Heart left ventricle (tissue), 16 donors: ENCODE measurements at regions not wholly inside any gene's neighbourhood (a gene's known extent, or its start where the extent isn't known, plus 50 kb on each side); places are given as distances from the start of the nearest gene placed in this dataset.
A peak's percentile ranks its signal among the peaks of the same experiment; 100 is the strongest.

ENCODE experiments used
- ATAC-seq, 4 donors: fragments of 200-7000 bp; cut with Tn5 transposase; one replicate each; pipeline ENCODE4 v1.9.1; 2020 to 2022; ENCODE audit warnings: moderate library complexity in 4 of 4, mild to moderate bottlenecking in 3 of 4, moderate number of reproducible peaks in 1 of 4
- DNase-seq, 5 donors: peaks; one replicate each; pipeline ENCODE4 v3.0.0-alpha.2; 2020
- H3K27ac ChIP-seq, 12 donors: fragments of 200-600 bp; sonication (generic) in 4 of 12; one replicate each; pipeline versions ENCODE4 v1.5.0 to v1.8.0; 2016 to 2022; ENCODE audit warnings: mild to moderate bottlenecking in 2 of 12
- H3K27me3 ChIP-seq, 9 donors: fragments of 200-600 bp; sonication (generic) in 2 of 9; one replicate each; pipeline versions ENCODE4 v1.5.1 to v1.8.0; 2016 to 2022; ENCODE audit warnings: mild to moderate bottlenecking in 3 of 9
- H3K36me3 ChIP-seq, 9 donors: fragments of 200-600 bp; sonication (generic) in 2 of 9; one replicate each; pipeline versions ENCODE4 v1.5.0 to v1.8.0; 2018 to 2022; ENCODE audit warnings: mild to moderate bottlenecking in 2 of 9
- H3K4me1 ChIP-seq, 12 donors: fragments of 200-600 bp; sonication (generic) in 4 of 12; one replicate each; pipeline versions ENCODE4 v1.5.0 to v1.8.0; 2016 to 2022; ENCODE audit warnings: mild to moderate bottlenecking in 3 of 12
- H3K4me3 ChIP-seq, 12 donors: fragments of 200-600 bp; sonication (generic) in 4 of 12; one replicate each; pipeline versions ENCODE4 v1.5.0 to v1.8.0; 2017 to 2022; ENCODE audit warnings: mild to moderate bottlenecking in 9 of 12, moderate library complexity in 4 of 12
- H3K9me3 ChIP-seq, 12 donors: fragments of 200-600 bp; sonication (generic) in 4 of 12; one replicate each; pipeline versions ENCODE4 v1.5.0 to v1.8.0; 2016 to 2022; ENCODE audit warnings: mild to moderate bottlenecking in 1 of 12
- POLR2A ChIP-seq, 2 donors: fragments of 450-650 bp; IDR thresholded peaks; one replicate each; pipeline ENCODE4 v1.6.1; 2017; ENCODE audit warnings: antibody characterized with exemption in 2 of 2, mild to moderate bottlenecking in 2 of 2, moderate library complexity in 2 of 2
- WGBS, 4 donors: extraction: QIAGEN DNeasy Blood & Tissue Kit in 2 of 4; methylation state at CpG; one replicate each; pipeline versions ENCODE4 v1.1.5 to v1.1.7; 2013 to 2018; 5-methylcytosine and 5-hydroxymethylcytosine counted together
- intact Hi-C, 10 donors: fragments of 100-400 bp; cut with DNase I; formaldehyde crosslinking; loops; one replicate each; pipeline versions ENCODE4 v1.11.1 to v1.14.2; 2022
- TF ChIP-seq, protein P1 (sequence below), 12 donors: fragments of 200-600 bp; sonication (generic) in 4 of 12; IDR thresholded peaks; one replicate each; pipeline versions ENCODE4 v1.5.0 to v1.8.0; 2018 to 2022; ENCODE audit warnings: antibody characterized with exemption in 12 of 12, mild to moderate bottlenecking in 5 of 12
- donor health status: ischemic (EF 13 %, LVEDD 7.1; RV severe dilation, severe dysfunction).
- donor health status: healthy with polysubstance abuse.
- donor health status: DM: no; HTN: yes; CAD: no.
- donor health status: DM: no; HTN: no; CAD: no.
- donor health status: ischemic (EF 25% LVEDD 6.9; RV normal size, moderate dysfunction).
- donor health status: ischemic (EF 25% LVEDD 5.7; RV mildly dilated, moderate dysfunction).
- donor health status: healthy.
- donor health status: DM: yes; HTN: yes; CAD: no.
- donor health status: ischemic (EF 35%, LVEDD 5.7; RV mildly dilated, moderate dysfunction).
- donor health status: nonischemic (EF 11% LVEDD 7.7; RV severe dilation, severe dysfunction).
- donor health status: DM: yes; HTN: yes; CAD: no.
- donor health status: PGD.
- donor health status: ischemic (EF 29% LVEDD 5.4; RV normal size, mild dysfunction).
- donor health status: nonischemic (EF 23%, LVEDD 6.1; RV moderate dilation, normal function).

DNA sequence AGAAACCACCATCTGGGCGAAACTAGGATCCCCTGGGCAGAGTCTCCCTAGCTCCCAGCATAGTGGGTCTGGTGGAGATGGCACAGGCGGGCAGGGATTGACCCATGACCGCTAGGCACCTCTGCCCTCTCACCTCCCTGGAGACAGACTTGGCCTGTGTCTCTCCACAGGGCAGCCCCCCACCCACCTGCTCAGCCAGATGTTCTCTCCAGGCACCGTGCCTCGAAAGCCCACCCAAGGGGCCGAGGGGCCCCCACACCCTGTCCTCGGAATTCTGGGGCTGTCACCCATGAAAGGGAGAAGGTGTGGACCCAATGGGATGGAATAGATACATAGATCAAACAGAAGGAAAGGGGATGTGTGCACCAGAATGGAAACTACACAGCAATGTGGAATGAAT, 229.1 kb upstream of the RTL1 start:
- Histone ChIP-seq H3K27me3 (peaks cover 0 to 43% (median 12%) of the 10 kb centered on the region in 9 donors), H3K4me1 (no peaks in the 10 kb centered on the region), H3K9me3 (no peaks in the 10 kb centered on the region), H3K36me3 (no peaks in the 10 kb centered on the region), H3K4me3 (no peak overlapping the region), H3K27ac (no peak overlapping the region)
- no peak for DNase-seq
- intact Hi-C loops = no loop called here
- TF ChIP-seq POLR2A (IDR thresholded peaks at IDR 0.05) = no peak
- TF ChIP-seq, protein P1, sequence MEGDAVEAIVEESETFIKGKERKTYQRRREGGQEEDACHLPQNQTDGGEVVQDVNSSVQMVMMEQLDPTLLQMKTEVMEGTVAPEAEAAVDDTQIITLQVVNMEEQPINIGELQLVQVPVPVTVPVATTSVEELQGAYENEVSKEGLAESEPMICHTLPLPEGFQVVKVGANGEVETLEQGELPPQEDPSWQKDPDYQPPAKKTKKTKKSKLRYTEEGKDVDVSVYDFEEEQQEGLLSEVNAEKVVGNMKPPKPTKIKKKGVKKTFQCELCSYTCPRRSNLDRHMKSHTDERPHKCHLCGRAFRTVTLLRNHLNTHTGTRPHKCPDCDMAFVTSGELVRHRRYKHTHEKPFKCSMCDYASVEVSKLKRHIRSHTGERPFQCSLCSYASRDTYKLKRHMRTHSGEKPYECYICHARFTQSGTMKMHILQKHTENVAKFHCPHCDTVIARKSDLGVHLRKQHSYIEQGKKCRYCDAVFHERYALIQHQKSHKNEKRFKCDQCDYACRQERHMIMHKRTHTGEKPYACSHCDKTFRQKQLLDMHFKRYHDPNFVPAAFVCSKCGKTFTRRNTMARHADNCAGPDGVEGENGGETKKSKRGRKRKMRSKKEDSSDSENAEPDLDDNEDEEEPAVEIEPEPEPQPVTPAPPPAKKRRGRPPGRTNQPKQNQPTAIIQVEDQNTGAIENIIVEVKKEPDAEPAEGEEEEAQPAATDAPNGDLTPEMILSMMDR (IDR thresholded peaks at IDR 0.05) = no peak
- no peak for ATAC-seq
- 74 to 81% (median 76%) methylated on average over 7 of the region's 7 CpGs for WGBS, 4 donors

DNA sequence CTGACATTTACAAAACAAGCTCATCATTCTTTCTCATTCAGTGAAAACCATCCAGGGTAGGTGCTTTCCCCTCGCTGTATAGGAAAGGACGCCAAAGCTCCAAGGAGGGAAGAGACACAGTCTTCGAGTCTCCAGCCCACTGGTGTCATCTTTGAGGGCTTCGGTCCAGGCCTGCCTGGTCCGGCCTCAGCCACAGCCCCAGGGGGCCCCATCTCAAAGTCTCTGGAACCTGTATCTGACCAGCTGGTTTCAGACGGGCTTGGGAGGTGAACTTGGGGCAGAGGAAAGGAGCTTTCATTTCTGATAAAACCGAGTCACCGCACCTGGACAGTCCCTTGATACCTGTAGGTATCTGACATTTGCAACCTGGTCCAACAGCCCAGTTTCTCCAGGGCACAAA, 229.5 kb upstream of the RTL1 start:
- H3K27ac ChIP-seq = no peak overlapping the region
- TF ChIP-seq POLR2A (IDR thresholded peaks at IDR 0.05) = no peak
- TF ChIP-seq, protein P1 (IDR thresholded peaks at IDR 0.05) = no peak
- no peaks in the 10 kb centered on the region for H3K9me3 ChIP-seq
- no peaks in the 10 kb centered on the region for H3K4me1 ChIP-seq
- H3K27me3 ChIP-seq = peaks cover 0 to 39% (median 11%) of the 10 kb centered on the region in 9 donors
- intact Hi-C loops = no loop called here
- 78 to 83% (median 80%) methylated on average over 8 of the region's 8 CpGs for WGBS, 4 donors
- DNase-seq (no peak), ATAC-seq (no peak)
- no peak overlapping the region for H3K4me3 ChIP-seq
- H3K36me3 ChIP-seq = no peaks in the 10 kb centered on the region

DNA sequence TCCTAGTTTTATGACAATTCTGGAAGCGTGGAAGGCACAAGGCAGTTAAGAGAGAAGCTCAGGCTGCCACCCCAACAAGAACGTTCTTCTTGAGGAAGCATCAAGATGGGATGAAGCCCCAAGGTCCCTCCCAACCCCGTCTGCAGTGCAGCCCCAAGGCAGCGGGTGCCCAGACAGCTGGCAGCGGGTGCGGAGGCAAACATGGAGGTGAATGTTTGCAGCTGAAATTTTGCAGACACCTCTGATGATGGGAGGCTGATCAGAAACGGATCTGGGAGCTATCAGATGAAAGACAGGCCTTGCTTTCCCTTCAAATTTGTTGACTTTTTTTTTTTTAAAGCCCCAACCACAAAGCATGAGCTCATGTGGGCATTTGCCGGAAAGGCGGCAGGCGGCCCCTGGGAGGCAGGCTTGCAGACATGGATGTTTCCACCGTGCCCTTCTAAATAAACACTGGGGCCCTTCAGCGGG, 230.7 kb upstream of the RTL1 start:
- Histone ChIP-seq H3K27ac (no peak overlapping the region), H3K36me3 (no peaks in the 10 kb centered on the region), H3K4me3 (no peak overlapping the region), H3K27me3 (peaks cover 0 to 28% (median 9%) of the 10 kb centered on the region in 9 donors), H3K4me1 (no peaks in the 10 kb centered on the region), H3K9me3 (no peaks in the 10 kb centered on the region)
- ATAC-seq (no peak), DNase-seq (no peak)
- intact Hi-C loops = no loop called here
- WGBS, 4 donors = 68 to 73% (median 72%) methylated on average over 12 of the region's 12 CpGs
- TF ChIP-seq POLR2A (IDR thresholded peaks at IDR 0.05) = no peak
- TF ChIP-seq, protein P1 (IDR thresholded peaks at IDR 0.05) = no peak

DNA sequence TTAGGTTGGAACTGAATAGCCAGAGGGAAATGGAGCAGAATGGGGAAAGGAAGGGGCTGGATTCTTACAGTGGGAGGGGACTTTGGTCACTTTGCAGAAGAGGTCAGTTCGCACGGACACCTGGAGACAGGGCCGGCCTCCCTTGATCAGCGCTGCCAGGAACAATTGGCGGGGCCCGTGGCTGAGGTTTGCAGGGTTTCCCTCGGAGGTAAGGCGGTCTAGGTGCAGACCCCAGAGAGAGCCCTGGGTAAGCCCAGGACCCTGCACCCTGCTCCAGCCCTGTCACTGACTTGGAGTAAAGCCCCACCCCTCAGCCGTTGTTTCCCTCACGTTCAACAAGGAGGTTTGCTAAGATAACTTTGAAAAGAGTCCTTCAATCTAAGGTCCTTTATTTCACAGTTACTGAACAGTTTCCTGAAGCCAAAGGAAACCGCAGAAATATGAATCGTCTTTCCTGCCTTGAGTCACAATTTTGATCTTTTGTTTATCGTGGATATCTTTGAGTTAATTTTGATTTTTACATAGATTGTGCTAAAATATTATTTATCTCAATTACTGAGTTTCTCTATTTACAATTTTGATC, 231.4 kb upstream of the RTL1 start:
- Histone ChIP-seq H3K36me3 (no peaks in the 10 kb centered on the region), H3K9me3 (peaks cover 0 to 7% (median 0%) of the 10 kb centered on the region in 12 donors), H3K27ac (no peak overlapping the region), H3K4me1 (no peaks in the 10 kb centered on the region), H3K4me3 (no peak overlapping the region), H3K27me3 (peaks cover 0 to 22% (median 9%) of the 10 kb centered on the region in 9 donors)
- DNase-seq = peak in 1 of 5 donors; percentile 4
- WGBS, 4 donors = 60 to 72% (median 64%) methylated on average over 13 of the region's 13 CpGs
- ATAC-seq = no peak
- intact Hi-C loops = no loop called here
- no peak for TF ChIP-seq POLR2A (IDR thresholded peaks at IDR 0.05)
- TF ChIP-seq, protein P1 (IDR thresholded peaks at IDR 0.05) = no peak
